ENCODE measurements at regions not wholly inside any gene's neighbourhood (a gene's known extent, or its start where the extent isn't known, plus 50 kb on each side); places are given as distances from the start of the nearest gene placed in this dataset.
"Not testable (repeated sequence)": the region's sequence is repeated elsewhere in the genome, so short reads cannot be mapped to it uniquely, and the experiment has no call there.

GRCh38 chr12:89877671-89878070 lies 169.0 kb upstream of the ATP2B1 start:
- no peak for DNase-seq (ENCODE audit: extremely low read depth, low read depth, low spot score)

- DNase-seq (ENCODE audit: extremely low read depth, low read depth, low spot score): no peak
These were observed 168.5 kb upstream of the ATP2B1 start for GRCh38 chr12:89877136-89877535.

- DNase-seq (ENCODE audit: extremely low read depth, low read depth, low spot score): no peak
These were observed 167.2 kb upstream of the ATP2B1 start for GRCh38 chr12:89875809-89876208.

GRCh38 chr12:89875225-89875624 lies 166.6 kb upstream of the ATP2B1 start:
- DNase-seq (ENCODE audit: extremely low read depth, low read depth, low spot score): no peak

- DNase-seq (ENCODE audit: extremely low read depth, low read depth, low spot score): no peak
These were observed 165.5 kb upstream of the ATP2B1 start for GRCh38 chr12:89874146-89874545.

GRCh38 chr12:89873745-89874144 lies 165.1 kb upstream of the ATP2B1 start:
- DNase-seq (ENCODE audit: extremely low read depth, low read depth, low spot score): no peak

- no peak for DNase-seq (ENCODE audit: extremely low read depth, low read depth, low spot score)
These were observed 164.4 kb upstream of the ATP2B1 start for GRCh38 chr12:89872922-89873630.

- DNase-seq (ENCODE audit: extremely low read depth, low read depth, low spot score): no peak
These were observed 162.0 kb upstream of the ATP2B1 start for GRCh38 chr12:89870413-89871184.

GRCh38 chr12:89867611-89868010 lies 159.0 kb upstream of the ATP2B1 start:
- not testable (repeated sequence) for DNase-seq (ENCODE audit: extremely low read depth, low read depth, low spot score)

- DNase-seq (ENCODE audit: extremely low read depth, low read depth, low spot score): no peak
These were observed 155.8 kb upstream of the ATP2B1 start for GRCh38 chr12:89864411-89864810.

GRCh38 chr12:89863968-89864367 lies 155.3 kb upstream of the ATP2B1 start:
- DNase-seq (ENCODE audit: extremely low read depth, low read depth, low spot score): no peak

- DNase-seq (ENCODE audit: extremely low read depth, low read depth, low spot score): no peak
These were observed 154.9 kb upstream of the ATP2B1 start for GRCh38 chr12:89863493-89863938.

GRCh38 chr12:89862511-89863445 lies 154.1 kb upstream of the ATP2B1 start:
- no peak for DNase-seq (ENCODE audit: extremely low read depth, low read depth, low spot score)

- DNase-seq (ENCODE audit: extremely low read depth, low read depth, low spot score): no peak
These were observed 152.4 kb upstream of the ATP2B1 start for GRCh38 chr12:89861086-89861485.

GRCh38 chr12:89859508-89860220 lies 151.0 kb upstream of the ATP2B1 start:
- no peak for DNase-seq (ENCODE audit: extremely low read depth, low read depth, low spot score)

GRCh38 chr12:89858718-89859117 lies 150.1 kb upstream of the ATP2B1 start:
- DNase-seq (ENCODE audit: extremely low read depth, low read depth, low spot score): no peak

- DNase-seq (ENCODE audit: extremely low read depth, low read depth, low spot score): no peak
These were observed 149.1 kb upstream of the ATP2B1 start for GRCh38 chr12:89857652-89858274.

GRCh38 chr12:89856431-89856830 lies 147.8 kb upstream of the ATP2B1 start:
- DNase-seq (ENCODE audit: extremely low read depth, low read depth, low spot score): no peak

GRCh38 chr12:89848732-89849131 lies 140.1 kb upstream of the ATP2B1 start:
- DNase-seq (ENCODE audit: extremely low read depth, low read depth, low spot score): no peak

GRCh38 chr12:89846473-89847055 lies 137.9 kb upstream of the ATP2B1 start:
- DNase-seq (ENCODE audit: extremely low read depth, low read depth, low spot score): no peak

All from glomerular endothelial cell (primary cell).